ENCODE measurements at regions not wholly inside any gene's neighbourhood (a gene's known extent, or its start where the extent isn't known, plus 50 kb on each side); places are given as distances from the start of the nearest gene placed in this dataset.

DNA sequence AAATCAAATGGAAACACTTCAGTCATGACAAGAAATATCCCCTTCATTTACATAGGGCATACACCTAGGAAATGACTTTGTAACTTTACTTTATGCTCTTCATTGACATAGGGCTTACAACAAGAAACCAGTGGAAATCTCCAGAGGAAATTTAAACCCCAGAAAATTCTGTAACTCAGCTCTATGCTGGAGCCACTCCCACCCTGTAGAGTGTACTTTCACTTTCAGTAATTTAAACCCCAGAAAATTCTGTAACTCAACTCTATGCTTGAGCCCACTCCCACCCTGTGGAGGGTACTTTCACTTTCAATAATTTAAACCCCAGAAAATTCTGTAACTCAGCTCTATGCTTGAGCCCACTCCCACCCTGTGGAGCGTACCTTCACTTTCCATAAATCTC, 987.1 kb upstream of the CADM2 start:
- no peak for DNase-seq (ENCODE audit: low spot score)
- no peak for TF ChIP-seq CTCF (IDR thresholded peaks at IDR 0.05; ENCODE audit: extremely low read depth, missing control alignments)

GRCh38 chr3:84008623-84009022, 950.2 kb upstream of the CADM2 start:
- no peak for DNase-seq (ENCODE audit: low spot score)
- no peak for TF ChIP-seq CTCF (IDR thresholded peaks at IDR 0.05; ENCODE audit: extremely low read depth, missing control alignments)

GRCh38 chr3:84023842-84024241, 934.9 kb upstream of the CADM2 start:
- no peak for TF ChIP-seq CTCF (IDR thresholded peaks at IDR 0.05; ENCODE audit: extremely low read depth, missing control alignments)
- no peak for DNase-seq (ENCODE audit: low spot score)

DNA sequence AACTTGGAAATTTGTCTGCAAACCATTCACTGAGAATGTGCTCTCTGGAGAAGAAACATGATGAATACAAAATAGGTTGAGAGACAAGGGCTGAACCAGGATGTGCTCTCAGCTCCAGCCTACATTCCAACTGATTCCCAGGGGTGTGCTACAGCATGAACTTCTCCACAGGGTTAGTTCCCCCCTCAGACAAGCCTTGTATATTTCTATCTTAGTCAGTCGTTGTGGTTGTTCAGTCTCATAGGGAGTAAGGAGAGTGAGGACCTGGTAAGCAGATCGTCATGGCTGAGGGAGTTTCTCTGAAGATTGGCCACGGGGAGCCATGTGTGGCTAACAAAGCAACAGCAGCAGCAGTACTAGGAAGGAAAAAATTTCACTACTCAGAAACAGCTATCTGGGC, 919.7 kb upstream of the CADM2 start:
- no peak for DNase-seq (ENCODE audit: low spot score)
- no peak for TF ChIP-seq CTCF (IDR thresholded peaks at IDR 0.05; ENCODE audit: extremely low read depth, missing control alignments)

DNA sequence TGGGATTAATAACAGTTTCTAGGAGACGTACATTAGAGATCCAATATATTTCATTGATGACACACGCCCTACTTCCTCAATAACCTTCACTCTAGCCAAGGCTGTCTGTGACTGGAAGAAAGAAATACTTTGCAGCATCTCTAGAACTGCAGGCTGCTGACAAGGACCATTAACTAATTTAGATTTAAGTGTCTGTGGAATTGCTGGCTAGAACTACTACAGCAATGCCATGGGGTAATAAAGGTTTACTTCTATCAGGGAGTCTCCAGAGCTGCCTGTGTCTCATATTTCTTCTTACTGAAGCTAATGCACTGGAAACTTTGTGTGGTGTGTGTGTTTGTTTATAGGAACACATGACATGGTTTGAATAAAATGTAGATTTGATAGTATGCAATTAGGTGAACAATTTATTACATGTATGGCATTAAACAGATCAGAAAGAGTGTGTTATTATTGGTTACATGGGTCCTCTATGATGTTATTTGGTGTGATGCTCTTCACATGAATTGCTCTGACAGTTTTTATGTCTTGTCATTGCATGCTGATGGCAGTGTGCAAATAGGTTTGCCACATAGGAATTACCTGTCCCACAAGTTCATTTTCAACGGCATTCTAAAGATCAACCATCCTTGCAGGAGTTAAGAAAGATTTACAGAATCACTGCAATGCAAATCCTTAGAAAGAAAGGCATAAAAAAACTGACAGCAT, 916.2 kb upstream of the CADM2 start:
- DNase-seq (ENCODE audit: low spot score): no peak
- no peak for TF ChIP-seq CTCF (IDR thresholded peaks at IDR 0.05; ENCODE audit: extremely low read depth, missing control alignments)

DNA sequence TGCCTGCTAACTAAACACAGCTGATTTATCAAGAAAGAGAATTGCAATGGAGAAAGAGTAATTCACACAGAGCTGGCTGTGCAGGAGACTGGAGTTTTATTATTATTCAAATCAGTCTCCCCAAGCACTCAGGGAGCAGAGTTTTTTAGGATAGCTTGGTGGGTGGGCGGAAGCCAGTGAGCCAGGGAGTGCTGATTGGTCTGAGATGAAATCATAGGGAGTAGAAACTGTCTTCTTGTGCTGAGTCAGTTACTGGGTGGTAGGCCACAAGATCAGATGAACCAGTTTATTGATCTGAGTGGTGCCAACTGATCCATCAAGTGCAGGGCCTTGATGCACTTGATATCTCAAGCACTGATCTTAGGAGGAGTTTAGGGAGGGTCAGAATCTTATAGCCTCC, 891.9 kb upstream of the CADM2 start:
- DNase-seq (ENCODE audit: low spot score): no peak
- no peak for TF ChIP-seq CTCF (IDR thresholded peaks at IDR 0.05; ENCODE audit: extremely low read depth, missing control alignments)

DNA sequence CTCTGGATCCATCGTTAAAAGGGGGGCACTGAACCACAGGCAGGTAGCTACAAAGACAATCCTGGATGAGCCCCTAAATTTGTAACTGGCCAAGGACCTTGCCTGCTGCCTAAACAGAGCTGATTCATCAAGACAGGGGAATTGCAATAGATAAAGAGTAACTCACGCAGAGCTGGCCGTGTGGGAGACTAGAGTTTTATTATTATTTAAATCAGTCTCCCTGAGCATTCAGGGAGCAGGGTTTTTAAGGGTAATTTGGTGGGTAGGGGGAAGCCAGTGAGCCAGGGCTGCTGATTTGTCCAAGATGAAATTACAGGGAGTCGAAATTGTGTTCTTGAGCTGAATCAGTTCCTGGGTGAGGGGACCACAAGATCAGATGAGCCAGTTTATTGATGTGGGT, 885.1 kb upstream of the CADM2 start:
- TF ChIP-seq CTCF (IDR thresholded peaks at IDR 0.05; ENCODE audit: extremely low read depth, missing control alignments): no peak
- DNase-seq (ENCODE audit: low spot score): no peak
